B cell (primary cell): ENCODE measurements at regions not wholly inside any gene's neighbourhood (a gene's known extent, or its start where the extent isn't known, plus 50 kb on each side); places are given as distances from the start of the nearest gene placed in this dataset.

Experiments used
- EZH2 ChIP-seq: IDR thresholded peaks from 2 replicates; pipeline ENCODE4 v1.6.1; 2012; ENCODE audit warnings: borderline replicate concordance, low read depth, mild to moderate bottlenecking, moderate library complexity, low read length; ENCODE audit not compliant: insufficient read depth, poor library complexity, severe bottlenecking
- TF ChIP-seq, protein P1 (sequence below): fragments of 200-600 bp; IDR thresholded peaks from one replicate; pipeline ENCODE4 v1.8.0; 2022; ENCODE audit warnings: antibody characterized with exemption, mild to moderate bottlenecking

DNA sequence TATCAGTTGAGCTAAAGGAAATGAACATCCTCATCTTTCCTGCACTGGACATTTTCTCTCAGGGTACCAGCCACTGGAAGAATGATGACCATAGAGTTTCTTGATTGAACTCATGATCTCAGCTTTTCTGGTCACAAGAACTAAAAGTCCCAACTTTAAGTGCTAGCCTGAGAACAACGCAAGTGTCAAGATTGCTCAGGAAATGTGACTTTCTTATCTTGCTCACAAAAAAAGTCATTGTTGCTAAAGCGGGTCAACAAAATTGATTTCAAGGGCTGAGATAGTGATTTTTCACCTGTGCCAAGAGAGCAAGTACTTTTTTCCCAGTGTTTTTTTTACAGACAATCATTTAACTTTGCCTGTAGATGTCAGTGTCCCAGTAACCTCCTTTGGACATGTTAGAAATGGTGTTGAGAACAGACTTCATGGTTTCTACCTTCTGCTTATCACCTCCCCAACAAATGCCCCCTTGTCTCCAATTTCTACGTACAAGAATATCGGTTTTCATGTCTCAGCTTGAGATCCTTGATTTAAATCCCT is 125.9 kb downstream of the SEMA6D start:
- TF ChIP-seq, protein P1, sequence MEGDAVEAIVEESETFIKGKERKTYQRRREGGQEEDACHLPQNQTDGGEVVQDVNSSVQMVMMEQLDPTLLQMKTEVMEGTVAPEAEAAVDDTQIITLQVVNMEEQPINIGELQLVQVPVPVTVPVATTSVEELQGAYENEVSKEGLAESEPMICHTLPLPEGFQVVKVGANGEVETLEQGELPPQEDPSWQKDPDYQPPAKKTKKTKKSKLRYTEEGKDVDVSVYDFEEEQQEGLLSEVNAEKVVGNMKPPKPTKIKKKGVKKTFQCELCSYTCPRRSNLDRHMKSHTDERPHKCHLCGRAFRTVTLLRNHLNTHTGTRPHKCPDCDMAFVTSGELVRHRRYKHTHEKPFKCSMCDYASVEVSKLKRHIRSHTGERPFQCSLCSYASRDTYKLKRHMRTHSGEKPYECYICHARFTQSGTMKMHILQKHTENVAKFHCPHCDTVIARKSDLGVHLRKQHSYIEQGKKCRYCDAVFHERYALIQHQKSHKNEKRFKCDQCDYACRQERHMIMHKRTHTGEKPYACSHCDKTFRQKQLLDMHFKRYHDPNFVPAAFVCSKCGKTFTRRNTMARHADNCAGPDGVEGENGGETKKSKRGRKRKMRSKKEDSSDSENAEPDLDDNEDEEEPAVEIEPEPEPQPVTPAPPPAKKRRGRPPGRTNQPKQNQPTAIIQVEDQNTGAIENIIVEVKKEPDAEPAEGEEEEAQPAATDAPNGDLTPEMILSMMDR = no peak
- TF ChIP-seq EZH2 = no peak
